GM12801 (cell line): ENCODE measurements at regions not wholly inside any gene's neighbourhood (a gene's known extent, or its start where the extent isn't known, plus 50 kb on each side); places are given as distances from the start of the nearest gene placed in this dataset.

Experiments
- CTCF ChIP-seq: IDR thresholded peaks from one replicate; pipeline ENCODE4 v1.5.1; 2011; ENCODE audit warnings: control low read depth; ENCODE audit not compliant: insufficient read length; ENCODE audit errors: extremely low read depth

- no peak for TF ChIP-seq CTCF
Observed at GRCh38 chr4:189828081-189828697, 112.5 kb upstream of the FRG1 start.

GRCh38 chr4:189832528-189832927 is 108.1 kb upstream of the FRG1 start:
- TF ChIP-seq CTCF = no peak

- no peak for TF ChIP-seq CTCF
Observed at GRCh38 chr4:189834616-189835015, 106.1 kb upstream of the FRG1 start.

- TF ChIP-seq CTCF = no peak
Observed at GRCh38 chr4:189835505-189835904, 105.2 kb upstream of the FRG1 start.

- TF ChIP-seq CTCF = no peak
Observed at GRCh38 chr4:189837471-189837870, 103.2 kb upstream of the FRG1 start.

GRCh38 chr4:189838821-189839497 is 101.7 kb upstream of the FRG1 start:
- TF ChIP-seq CTCF = no peak

- TF ChIP-seq CTCF = no peak
Observed at GRCh38 chr4:189840356-189840755, 100.3 kb upstream of the FRG1 start.
